ENCODE measurements at regions not wholly inside any gene's neighbourhood (a gene's known extent, or its start where the extent isn't known, plus 50 kb on each side); places are given as distances from the start of the nearest gene placed in this dataset.

DNA sequence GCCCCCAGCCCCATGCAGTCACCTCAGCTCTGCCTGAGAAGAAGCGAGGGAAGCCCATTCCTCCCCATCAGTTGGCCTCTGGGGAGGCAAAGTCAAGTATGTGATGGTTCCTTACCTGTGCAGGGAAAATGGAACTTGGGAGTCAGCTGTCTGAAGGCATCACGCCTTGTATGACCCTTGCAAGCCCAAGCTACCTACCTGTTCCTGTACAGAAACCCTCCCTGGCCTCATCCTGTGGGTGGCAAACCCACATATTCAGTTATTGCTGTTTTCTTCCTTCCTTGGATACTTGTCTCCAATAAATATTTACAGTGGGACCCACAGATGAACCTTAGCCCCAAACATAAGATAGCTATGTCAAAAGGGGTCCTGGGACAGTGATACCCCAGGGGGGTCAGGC, 92.2 kb upstream of the MLN start:
- TF ChIP-seq CTCF (IDR thresholded peaks at IDR 0.05; ENCODE audit: borderline replicate concordance, extremely low read depth, low read length, poor library complexity, severe bottlenecking) (no peak), EZH2 (IDR thresholded peaks at IDR 0.05; ENCODE audit: borderline replicate concordance, low read depth, low read length, severe bottlenecking) (no peak)
- peaks cover 5% of the 10 kb centered on the region; the same call in 1 of the 2 replicates for H4K20me1 ChIP-seq (ENCODE audit: insufficient read depth, low read length)
- H3K36me3 ChIP-seq (ENCODE audit: insufficient read depth, low read length): no peaks in the 10 kb centered on the region
- peaks cover 17% of the 10 kb centered on the region for H3K27me3 ChIP-seq (ENCODE audit: insufficient read depth, low read length, poor library complexity)
- no peak overlapping the region for H3K4me3 ChIP-seq (ENCODE audit: low read depth in 1 of 2, low read length in 2 of 2)
- H3K4me2 ChIP-seq (ENCODE audit: insufficient read depth, low read length): no peak overlapping the region
- no peaks in the 10 kb centered on the region for H3K79me2 ChIP-seq (ENCODE audit: insufficient read depth, low read length)
- H3K4me1 ChIP-seq (ENCODE audit: insufficient read depth, low read length): no peaks in the 10 kb centered on the region
- no peak overlapping the region for H2AFZ ChIP-seq (ENCODE audit: low read depth, low read length)
- no peak for DNase-seq
- no peak for ATAC-seq (ENCODE audit: insufficient read depth, low read depth)
- no peak overlapping the region for H3K9ac ChIP-seq (ENCODE audit: low read depth, low read length)
- H3K9me3 ChIP-seq (ENCODE audit: insufficient read depth, low read length, severe bottlenecking): no peaks in the 10 kb centered on the region
- H3K27ac ChIP-seq (ENCODE audit: low read length): no peak overlapping the region

GRCh38 chr6:33895296-33895695, 91.5 kb upstream of the MLN start:
- TF ChIP-seq EZH2 (IDR thresholded peaks at IDR 0.05; ENCODE audit: borderline replicate concordance, low read depth, low read length, severe bottlenecking) (no peak), CTCF (IDR thresholded peaks at IDR 0.05; ENCODE audit: borderline replicate concordance, extremely low read depth, low read length, poor library complexity, severe bottlenecking) (no peak)
- peaks cover 5% of the 10 kb centered on the region; the same call in 1 of the 2 replicates for H4K20me1 ChIP-seq (ENCODE audit: insufficient read depth, low read length)
- H3K4me3 ChIP-seq (ENCODE audit: low read depth in 1 of 2, low read length in 2 of 2): no peak overlapping the region
- H3K27ac ChIP-seq (ENCODE audit: low read length): no peak overlapping the region
- no peaks in the 10 kb centered on the region for H3K79me2 ChIP-seq (ENCODE audit: insufficient read depth, low read length)
- peaks cover 17% of the 10 kb centered on the region for H3K27me3 ChIP-seq (ENCODE audit: insufficient read depth, low read length, poor library complexity)
- no peak overlapping the region for H3K9ac ChIP-seq (ENCODE audit: low read depth, low read length)
- H2AFZ ChIP-seq (ENCODE audit: low read depth, low read length): no peak overlapping the region
- H3K9me3 ChIP-seq (ENCODE audit: insufficient read depth, low read length, severe bottlenecking): no peaks in the 10 kb centered on the region
- H3K4me2 ChIP-seq (ENCODE audit: insufficient read depth, low read length): no peak overlapping the region
- no peak for ATAC-seq (ENCODE audit: insufficient read depth, low read depth)
- DNase-seq: no peak
- H3K4me1 ChIP-seq (ENCODE audit: insufficient read depth, low read length): no peaks in the 10 kb centered on the region
- H3K36me3 ChIP-seq (ENCODE audit: insufficient read depth, low read length): no peaks in the 10 kb centered on the region

DNA sequence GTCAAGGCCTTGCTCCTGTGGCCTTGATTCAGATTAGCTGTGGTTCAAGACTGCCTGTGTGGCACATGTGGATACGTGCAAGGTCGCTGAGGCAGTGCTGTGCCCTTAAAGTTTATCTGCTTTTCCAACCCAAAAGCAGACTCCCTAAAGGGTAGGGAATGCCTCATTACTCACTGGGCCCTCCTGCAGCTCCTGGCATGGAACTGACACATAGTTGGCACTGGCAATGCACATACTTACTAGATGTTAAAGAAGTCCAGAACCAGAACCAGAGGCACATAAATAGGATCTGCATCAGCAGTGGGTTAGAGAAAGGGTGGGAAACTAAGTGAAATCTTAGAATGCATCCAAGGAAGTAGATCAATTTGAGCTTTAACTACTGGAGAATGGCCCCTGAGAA, 90.6 kb upstream of the MLN start:
- ATAC-seq (ENCODE audit: insufficient read depth, low read depth) (no peak), DNase-seq (no peak)
- H3K79me2 ChIP-seq (ENCODE audit: insufficient read depth, low read length): no peaks in the 10 kb centered on the region
- H3K4me2 ChIP-seq (ENCODE audit: insufficient read depth, low read length): no peak overlapping the region
- H3K27me3 ChIP-seq (ENCODE audit: insufficient read depth, low read length, poor library complexity): peaks cover 23% of the 10 kb centered on the region
- no peak overlapping the region for H3K9ac ChIP-seq (ENCODE audit: low read depth, low read length)
- H3K9me3 ChIP-seq (ENCODE audit: insufficient read depth, low read length, severe bottlenecking): no peaks in the 10 kb centered on the region
- H3K36me3 ChIP-seq (ENCODE audit: insufficient read depth, low read length): no peaks in the 10 kb centered on the region
- H3K27ac ChIP-seq (ENCODE audit: low read length): no peak overlapping the region
- H2AFZ ChIP-seq (ENCODE audit: low read depth, low read length): no peak overlapping the region
- H4K20me1 ChIP-seq (ENCODE audit: insufficient read depth, low read length): peaks cover 5% of the 10 kb centered on the region; the same call in 1 of the 2 replicates
- H3K4me3 ChIP-seq (ENCODE audit: low read depth in 1 of 2, low read length in 2 of 2): no peak overlapping the region
- H3K4me1 ChIP-seq (ENCODE audit: insufficient read depth, low read length): no peaks in the 10 kb centered on the region
- TF ChIP-seq CTCF (IDR thresholded peaks at IDR 0.05; ENCODE audit: borderline replicate concordance, extremely low read depth, low read length, poor library complexity, severe bottlenecking) (no peak), EZH2 (IDR thresholded peaks at IDR 0.05; ENCODE audit: borderline replicate concordance, low read depth, low read length, severe bottlenecking) (no peak)

Measured in DND-41 (cell line).